ENCODE measurements at regions not wholly inside any gene's neighbourhood (a gene's known extent, or its start where the extent isn't known, plus 50 kb on each side); places are given as distances from the start of the nearest gene placed in this dataset.

DNA sequence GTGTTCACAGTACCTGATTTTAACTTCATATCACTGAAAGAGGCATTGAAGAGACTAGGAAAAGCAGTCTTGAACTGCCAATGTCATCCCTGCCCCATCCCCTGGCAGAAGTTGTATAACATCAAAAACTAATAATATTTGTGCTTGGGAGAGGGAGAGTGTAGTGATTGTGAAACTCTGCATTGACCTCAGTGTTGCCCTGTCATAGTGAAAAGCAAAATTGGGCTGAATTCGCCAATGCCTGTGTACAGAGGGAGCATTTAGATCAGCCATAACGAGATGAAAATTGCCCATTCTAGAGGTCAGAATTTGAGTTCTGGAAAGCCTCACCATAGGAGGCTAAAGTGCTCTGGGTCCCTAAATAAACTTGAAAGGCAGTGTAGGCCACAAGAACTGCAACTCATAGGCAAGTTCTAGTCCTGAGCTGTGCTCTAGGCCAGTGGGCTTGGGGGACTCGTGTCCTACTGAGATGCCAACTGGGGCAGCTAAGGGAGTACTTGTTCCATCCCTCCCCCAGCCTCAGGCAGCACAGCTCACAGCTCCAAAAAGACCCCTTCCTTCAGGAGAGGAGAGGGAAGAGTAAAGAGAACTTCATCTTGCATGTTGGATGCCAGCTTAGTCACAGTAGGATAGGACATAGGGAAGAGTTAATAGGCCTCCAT lies 855.6 kb downstream of the TSN start (continued):
- TF ChIP-seq, protein P1, sequence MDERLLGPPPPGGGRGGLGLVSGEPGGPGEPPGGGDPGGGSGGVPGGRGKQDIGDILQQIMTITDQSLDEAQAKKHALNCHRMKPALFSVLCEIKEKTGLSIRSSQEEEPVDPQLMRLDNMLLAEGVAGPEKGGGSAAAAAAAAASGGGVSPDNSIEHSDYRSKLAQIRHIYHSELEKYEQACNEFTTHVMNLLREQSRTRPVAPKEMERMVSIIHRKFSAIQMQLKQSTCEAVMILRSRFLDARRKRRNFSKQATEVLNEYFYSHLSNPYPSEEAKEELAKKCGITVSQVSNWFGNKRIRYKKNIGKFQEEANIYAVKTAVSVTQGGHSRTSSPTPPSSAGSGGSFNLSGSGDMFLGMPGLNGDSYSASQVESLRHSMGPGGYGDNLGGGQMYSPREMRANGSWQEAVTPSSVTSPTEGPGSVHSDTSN (CRISPR knock-in tag; IDR thresholded peaks at IDR 0.05; ENCODE audit: low read depth) = no peak
- TF ChIP-seq, protein P1 (tag; conservative IDR thresholded peaks at IDR 0.05; ENCODE audit: low read depth) = no peak
- TF ChIP-seq ZNF274 (IDR thresholded peaks at IDR 0.05; ENCODE audit: borderline replicate concordance, low read depth, low read length) (no peak), PTBP1 (IDR thresholded peaks at IDR 0.05; ENCODE audit: low read depth, low read length) (no peak), ZBTB1 (CRISPR knock-in tag; IDR thresholded peaks at IDR 0.05; ENCODE audit: borderline replicate concordance, low read depth) (no peak), PML (IDR thresholded peaks at IDR 0.05; ENCODE audit: low read length) (no peak)

DNA sequence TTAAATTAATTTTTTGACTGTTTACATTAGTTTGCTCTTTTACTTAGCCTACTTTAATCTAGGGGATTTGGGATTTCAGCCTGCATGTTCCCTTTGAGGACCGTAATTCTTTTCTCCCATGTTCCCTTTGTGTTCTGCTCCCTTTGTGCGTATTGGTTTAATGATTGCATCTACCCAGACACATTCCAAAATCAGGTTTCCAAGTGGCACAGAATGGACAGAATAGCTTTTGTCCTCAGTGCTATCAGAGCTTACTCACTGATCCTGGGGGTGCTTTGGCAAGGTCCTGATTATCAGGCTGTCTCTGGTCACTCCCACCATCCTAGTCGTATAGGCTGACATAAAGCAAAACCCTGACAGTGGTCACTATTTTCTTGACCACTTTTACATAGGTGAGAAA lies 867.5 kb downstream of the TSN start:
- in situ Hi-C loops (cut with MboI) = no loop called here
- ATAC-seq = no peak
- no peak for TF ChIP-seq SUPT5H (IDR thresholded peaks at IDR 0.05)
- TF ChIP-seq, protein P2, sequence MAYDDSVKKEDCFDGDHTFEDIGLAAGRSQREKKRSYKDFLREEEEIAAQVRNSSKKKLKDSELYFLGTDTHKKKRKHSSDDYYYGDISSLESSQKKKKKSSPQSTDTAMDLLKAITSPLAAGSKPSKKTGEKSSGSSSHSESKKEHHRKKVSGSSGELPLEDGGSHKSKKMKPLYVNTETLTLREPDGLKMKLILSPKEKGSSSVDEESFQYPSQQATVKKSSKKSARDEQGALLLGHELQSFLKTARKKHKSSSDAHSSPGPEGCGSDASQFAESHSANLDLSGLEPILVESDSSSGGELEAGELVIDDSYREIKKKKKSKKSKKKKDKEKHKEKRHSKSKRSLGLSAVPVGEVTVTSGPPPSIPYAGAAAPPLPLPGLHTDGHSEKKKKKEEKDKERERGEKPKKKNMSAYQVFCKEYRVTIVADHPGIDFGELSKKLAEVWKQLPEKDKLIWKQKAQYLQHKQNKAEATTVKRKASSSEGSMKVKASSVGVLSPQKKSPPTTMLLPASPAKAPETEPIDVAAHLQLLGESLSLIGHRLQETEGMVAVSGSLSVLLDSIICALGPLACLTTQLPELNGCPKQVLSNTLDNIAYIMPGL (CRISPR knock-in tag; IDR thresholded peaks at IDR 0.05) = no peak
- TF ChIP-seq, protein P3, sequence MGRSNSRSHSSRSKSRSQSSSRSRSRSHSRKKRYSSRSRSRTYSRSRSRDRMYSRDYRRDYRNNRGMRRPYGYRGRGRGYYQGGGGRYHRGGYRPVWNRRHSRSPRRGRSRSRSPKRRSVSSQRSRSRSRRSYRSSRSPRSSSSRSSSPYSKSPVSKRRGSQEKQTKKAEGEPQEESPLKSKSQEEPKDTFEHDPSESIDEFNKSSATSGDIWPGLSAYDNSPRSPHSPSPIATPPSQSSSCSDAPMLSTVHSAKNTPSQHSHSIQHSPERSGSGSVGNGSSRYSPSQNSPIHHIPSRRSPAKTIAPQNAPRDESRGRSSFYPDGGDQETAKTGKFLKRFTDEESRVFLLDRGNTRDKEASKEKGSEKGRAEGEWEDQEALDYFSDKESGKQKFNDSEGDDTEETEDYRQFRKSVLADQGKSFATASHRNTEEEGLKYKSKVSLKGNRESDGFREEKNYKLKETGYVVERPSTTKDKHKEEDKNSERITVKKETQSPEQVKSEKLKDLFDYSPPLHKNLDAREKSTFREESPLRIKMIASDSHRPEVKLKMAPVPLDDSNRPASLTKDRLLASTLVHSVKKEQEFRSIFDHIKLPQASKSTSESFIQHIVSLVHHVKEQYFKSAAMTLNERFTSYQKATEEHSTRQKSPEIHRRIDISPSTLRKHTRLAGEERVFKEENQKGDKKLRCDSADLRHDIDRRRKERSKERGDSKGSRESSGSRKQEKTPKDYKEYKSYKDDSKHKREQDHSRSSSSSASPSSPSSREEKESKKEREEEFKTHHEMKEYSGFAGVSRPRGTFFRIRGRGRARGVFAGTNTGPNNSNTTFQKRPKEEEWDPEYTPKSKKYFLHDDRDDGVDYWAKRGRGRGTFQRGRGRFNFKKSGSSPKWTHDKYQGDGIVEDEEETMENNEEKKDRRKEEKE (IDR thresholded peaks at IDR 0.05; ENCODE audit: borderline replicate concordance in 1 of 2, control insufficient read depth in 1 of 2, low read depth in 2 of 2, low read length in 1 of 2) = no peak
- TF ChIP-seq, protein P4, sequence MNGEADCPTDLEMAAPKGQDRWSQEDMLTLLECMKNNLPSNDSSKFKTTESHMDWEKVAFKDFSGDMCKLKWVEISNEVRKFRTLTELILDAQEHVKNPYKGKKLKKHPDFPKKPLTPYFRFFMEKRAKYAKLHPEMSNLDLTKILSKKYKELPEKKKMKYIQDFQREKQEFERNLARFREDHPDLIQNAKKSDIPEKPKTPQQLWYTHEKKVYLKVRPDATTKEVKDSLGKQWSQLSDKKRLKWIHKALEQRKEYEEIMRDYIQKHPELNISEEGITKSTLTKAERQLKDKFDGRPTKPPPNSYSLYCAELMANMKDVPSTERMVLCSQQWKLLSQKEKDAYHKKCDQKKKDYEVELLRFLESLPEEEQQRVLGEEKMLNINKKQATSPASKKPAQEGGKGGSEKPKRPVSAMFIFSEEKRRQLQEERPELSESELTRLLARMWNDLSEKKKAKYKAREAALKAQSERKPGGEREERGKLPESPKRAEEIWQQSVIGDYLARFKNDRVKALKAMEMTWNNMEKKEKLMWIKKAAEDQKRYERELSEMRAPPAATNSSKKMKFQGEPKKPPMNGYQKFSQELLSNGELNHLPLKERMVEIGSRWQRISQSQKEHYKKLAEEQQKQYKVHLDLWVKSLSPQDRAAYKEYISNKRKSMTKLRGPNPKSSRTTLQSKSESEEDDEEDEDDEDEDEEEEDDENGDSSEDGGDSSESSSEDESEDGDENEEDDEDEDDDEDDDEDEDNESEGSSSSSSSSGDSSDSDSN (IDR thresholded peaks at IDR 0.05; ENCODE audit: borderline replicate concordance in 1 of 2, low read depth in 2 of 2, low read length in 2 of 2) = no peak

More for the DNA sequence above, 867.5 kb downstream of the TSN start:
- Histone ChIP-seq H3K27me3 (ENCODE audit: control insufficient read depth in 2 of 2, insufficient read depth in 2 of 2, low read length in 2 of 2) (no peaks in the 10 kb centered on the region), H3K9me3 (replicated peaks; ENCODE audit: control insufficient read depth, insufficient read depth, low read depth, low read length) (no peaks in the 10 kb centered on the region), H3K36me3 (ENCODE audit: control insufficient read depth, insufficient read depth, low read length) (no peaks in the 10 kb centered on the region), H3K9ac (ENCODE audit: insufficient read depth in 1 of 2, low read depth in 2 of 2, low read length in 2 of 2) (no peak overlapping the region), H2AFZ (ENCODE audit: low read depth, low read length) (no peak overlapping the region), H3K27ac (ENCODE audit: extremely low read depth, low read depth, low read length) (no peak overlapping the region), H3K4me1 (replicated peaks in 1 of 2; ENCODE audit: control insufficient read depth in 2 of 2, insufficient read depth in 2 of 2, low read length in 2 of 2) (no peaks in the 10 kb centered on the region), H3K79me2 (ENCODE audit: control insufficient read depth, insufficient read depth, low read length) (no peaks in the 10 kb centered on the region), H4K20me1 (replicated peaks; ENCODE audit: control insufficient read depth, insufficient read depth, low read length) (no peaks in the 10 kb centered on the region), H3K4me2 (ENCODE audit: insufficient read depth, low read length) (no peak overlapping the region), H3K4me3 (no peak overlapping the region), H3K9me1 (ENCODE audit: control insufficient read depth, insufficient read depth, low read length) (no peaks in the 10 kb centered on the region)
- intact Hi-C loops (cut with micrococcal nuclease) = no loop called here
- CTCF ChIA-PET (ENCODE audit: low intra/inter-chr PET ratio) = no interaction called here
- POLR2A ChIA-PET = no interaction called here
- 2% methylated on average over 3 of the region's 3 CpGs for WGBS (ENCODE audit: insufficient coverage, low coverage, missing lambda C conversion rate)
- BruUV-seq (replicated peaks) = no TSS peak
- DNase-seq (ENCODE audit: extremely low read depth in 1 of 4, low spot score in 3 of 4) = no peak
- no peak for FAIRE-seq
